ENCODE measurements at regions not wholly inside any gene's neighbourhood (a gene's known extent, or its start where the extent isn't known, plus 50 kb on each side); places are given as distances from the start of the nearest gene placed in this dataset.

DNA sequence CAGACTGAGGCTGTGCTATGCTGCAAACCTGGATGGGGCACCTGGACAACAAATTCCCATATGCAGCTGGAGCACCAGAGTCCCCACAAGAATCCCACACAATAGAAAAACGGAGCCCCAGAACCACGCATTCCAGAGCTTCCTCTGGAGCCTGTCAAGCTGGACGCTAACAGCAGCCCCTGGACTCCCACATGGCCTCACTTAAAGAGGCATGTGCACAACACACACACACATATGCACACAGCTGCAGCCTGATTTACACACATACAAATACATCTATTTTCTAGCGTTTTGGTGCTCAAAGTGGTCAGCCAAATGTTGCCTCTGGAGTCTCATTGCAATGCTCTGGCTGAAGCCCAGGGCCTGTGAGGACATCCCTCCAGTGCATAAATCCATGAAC, 632.7 kb upstream of the ID2 start:
- 49 to 83% (median 67%) methylated on average over 3 to 4 of the region's 4 CpGs for WGBS, 5 donors

DNA sequence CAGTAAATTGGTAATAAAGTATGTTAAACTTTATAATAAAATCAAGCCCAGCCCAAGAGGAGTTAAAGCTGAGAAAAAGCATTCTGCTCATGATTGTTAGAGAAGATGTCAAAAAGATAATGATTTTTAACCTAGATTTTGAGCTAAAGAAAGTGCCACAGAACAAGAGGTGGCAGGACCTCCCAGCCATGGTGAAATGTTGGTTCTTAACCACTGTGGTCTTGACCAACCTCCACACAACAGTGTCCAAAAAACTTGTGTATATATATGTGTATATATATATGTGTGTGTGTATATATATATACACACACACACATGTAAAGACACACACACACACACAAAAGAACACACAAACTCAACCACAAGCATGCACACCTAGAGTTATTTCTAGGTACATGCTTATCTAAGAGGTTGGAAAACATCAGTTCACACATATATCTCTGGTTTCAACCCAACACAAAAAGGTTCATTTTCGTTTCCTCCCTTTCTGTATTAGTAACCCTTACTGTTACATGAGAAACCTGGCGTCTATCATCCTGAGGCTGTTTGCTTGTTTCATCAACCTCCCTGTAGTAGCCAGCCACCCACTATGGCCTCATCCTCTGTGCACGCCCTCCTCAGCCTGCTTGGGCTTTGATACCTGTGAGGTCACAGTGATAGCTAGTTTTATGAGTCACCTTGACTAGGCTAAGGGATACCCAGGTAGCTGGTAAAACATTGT, 631.8 kb upstream of the ID2 start:
- DNase-seq: no peak
- WGBS, 5 donors: 74 to 81% (median 81%) methylated on average over 3 of the region's 3 CpGs
- H3K27me3 ChIP-seq: no peaks in the 10 kb centered on the region
- no peak for TF ChIP-seq EP300 (IDR thresholded peaks at IDR 0.05)
- TF ChIP-seq POLR2A (IDR thresholded peaks at IDR 0.05): no peak
- TF ChIP-seq, protein P1, sequence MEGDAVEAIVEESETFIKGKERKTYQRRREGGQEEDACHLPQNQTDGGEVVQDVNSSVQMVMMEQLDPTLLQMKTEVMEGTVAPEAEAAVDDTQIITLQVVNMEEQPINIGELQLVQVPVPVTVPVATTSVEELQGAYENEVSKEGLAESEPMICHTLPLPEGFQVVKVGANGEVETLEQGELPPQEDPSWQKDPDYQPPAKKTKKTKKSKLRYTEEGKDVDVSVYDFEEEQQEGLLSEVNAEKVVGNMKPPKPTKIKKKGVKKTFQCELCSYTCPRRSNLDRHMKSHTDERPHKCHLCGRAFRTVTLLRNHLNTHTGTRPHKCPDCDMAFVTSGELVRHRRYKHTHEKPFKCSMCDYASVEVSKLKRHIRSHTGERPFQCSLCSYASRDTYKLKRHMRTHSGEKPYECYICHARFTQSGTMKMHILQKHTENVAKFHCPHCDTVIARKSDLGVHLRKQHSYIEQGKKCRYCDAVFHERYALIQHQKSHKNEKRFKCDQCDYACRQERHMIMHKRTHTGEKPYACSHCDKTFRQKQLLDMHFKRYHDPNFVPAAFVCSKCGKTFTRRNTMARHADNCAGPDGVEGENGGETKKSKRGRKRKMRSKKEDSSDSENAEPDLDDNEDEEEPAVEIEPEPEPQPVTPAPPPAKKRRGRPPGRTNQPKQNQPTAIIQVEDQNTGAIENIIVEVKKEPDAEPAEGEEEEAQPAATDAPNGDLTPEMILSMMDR (IDR thresholded peaks at IDR 0.05): no peak
- no peak for TF ChIP-seq POLR2AphosphoS5 (IDR thresholded peaks at IDR 0.05)
- H3K9me3 ChIP-seq: no peaks in the 10 kb centered on the region
- H3K36me3 ChIP-seq: no peaks in the 10 kb centered on the region
- H3K4me1 ChIP-seq: no peaks in the 10 kb centered on the region
- intact Hi-C loops (cut with DNase I; ENCODE audit: low total_unique reads): no loop called here
- no peak overlapping the region for H3K27ac ChIP-seq
- H3K4me3 ChIP-seq: no peak overlapping the region

More for the DNA sequence above, 632.7 kb upstream of the ID2 start:
- Histone ChIP-seq H3K36me3 (no peaks in the 10 kb centered on the region), H3K4me1 (no peaks in the 10 kb centered on the region), H3K27ac (no peak overlapping the region), H3K9me3 (no peaks in the 10 kb centered on the region), H3K27me3 (no peaks in the 10 kb centered on the region), H3K4me3 (no peak overlapping the region)
- TF ChIP-seq POLR2AphosphoS5 (IDR thresholded peaks at IDR 0.05) (no peak), EP300 (IDR thresholded peaks at IDR 0.05) (no peak), POLR2A (IDR thresholded peaks at IDR 0.05) (no peak)
- TF ChIP-seq, protein P1 (IDR thresholded peaks at IDR 0.05): no peak
- intact Hi-C loops (cut with DNase I; ENCODE audit: low total_unique reads): no loop called here
- DNase-seq: peak in 1 of 2 donors; percentile 71

DNA sequence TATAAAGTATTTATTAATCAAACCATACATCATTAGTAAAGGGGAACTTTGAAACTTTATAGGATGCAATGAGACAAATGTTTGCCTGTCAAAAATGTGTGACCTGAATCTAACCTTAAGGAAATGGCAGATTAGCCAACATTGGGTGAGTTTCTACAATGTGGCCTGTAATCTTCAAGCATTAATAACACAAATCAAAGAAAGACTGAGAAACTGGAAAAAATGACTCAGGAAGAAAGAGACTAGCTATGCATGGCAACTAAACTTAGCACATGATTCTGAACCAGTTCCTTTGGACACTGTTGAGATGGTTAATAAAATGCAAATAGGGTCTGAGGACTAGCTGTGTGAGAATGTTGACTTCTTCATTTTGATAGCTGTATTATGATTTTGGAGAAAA, 628.6 kb upstream of the ID2 start:
- Histone ChIP-seq H3K9me3 (no peaks in the 10 kb centered on the region), H3K27ac (no peak overlapping the region), H3K4me3 (no peak overlapping the region), H3K36me3 (no peaks in the 10 kb centered on the region), H3K27me3 (no peaks in the 10 kb centered on the region), H3K4me1 (no peaks in the 10 kb centered on the region)
- intact Hi-C loops (cut with DNase I; ENCODE audit: low total_unique reads): no loop called here
- no peak for DNase-seq
- TF ChIP-seq, protein P1 (IDR thresholded peaks at IDR 0.05): no peak
- TF ChIP-seq EP300 (IDR thresholded peaks at IDR 0.05) (no peak), POLR2AphosphoS5 (IDR thresholded peaks at IDR 0.05) (no peak), POLR2A (IDR thresholded peaks at IDR 0.05) (no peak)

DNA sequence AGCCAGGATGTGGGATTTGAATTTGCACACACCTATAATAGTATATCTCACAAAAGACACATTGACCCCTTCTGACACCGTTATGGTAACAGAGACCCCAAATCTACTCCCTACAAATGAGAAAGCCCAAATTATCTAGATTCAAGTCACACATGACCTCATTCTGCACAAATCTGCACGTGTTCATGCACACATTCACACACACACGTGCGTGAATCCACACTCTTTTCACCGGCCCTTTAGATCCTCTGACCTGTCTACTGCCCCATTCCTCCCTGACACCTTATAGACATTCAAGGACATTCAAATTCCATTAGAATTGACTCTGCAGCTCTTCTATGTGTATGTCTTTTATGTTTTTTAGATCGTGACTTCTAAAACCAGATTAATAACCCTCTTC, 627.8 kb upstream of the ID2 start:
- no peak for TF ChIP-seq POLR2AphosphoS5 (IDR thresholded peaks at IDR 0.05)
- TF ChIP-seq, protein P1 (IDR thresholded peaks at IDR 0.05): no peak
- no peak for TF ChIP-seq EP300 (IDR thresholded peaks at IDR 0.05)
- no peak for TF ChIP-seq POLR2A (IDR thresholded peaks at IDR 0.05)
- no peaks in the 10 kb centered on the region for H3K27me3 ChIP-seq
- no peak overlapping the region for H3K4me3 ChIP-seq
- no peaks in the 10 kb centered on the region for H3K4me1 ChIP-seq
- WGBS, 5 donors: 87 to 93% (median 90%) methylated on average over 6 of the region's 6 CpGs
- H3K36me3 ChIP-seq: no peaks in the 10 kb centered on the region
- intact Hi-C loops (cut with DNase I; ENCODE audit: low total_unique reads): no loop called here
- H3K9me3 ChIP-seq: no peaks in the 10 kb centered on the region
- H3K27ac ChIP-seq: no peak overlapping the region
- DNase-seq: no peak
